Upper lobe of left lung (tissue), 6 donors: ENCODE measurements at regions not wholly inside any gene's neighbourhood (a gene's known extent, or its start where the extent isn't known, plus 50 kb on each side); places are given as distances from the start of the nearest gene placed in this dataset.
A peak's percentile ranks its signal among the peaks of the same experiment; 100 is the strongest.

ENCODE experiments used
- ATAC-seq, 2 donors: fragments of 200-7000 bp; cut with Tn5 transposase; one replicate each; pipeline ENCODE4 v1.9.1; 2022; ENCODE audit warnings: mild to moderate bottlenecking in 2 of 2, moderate library complexity in 2 of 2; ENCODE audit not compliant: low FRiP score in 2 of 2
- DNase-seq, 2 donors: peaks; one replicate each; pipeline ENCODE4 v3.0.0-alpha.2; 2019 to 2020
- H3K27ac ChIP-seq, 4 donors: fragments of 200-600 bp; sonication (generic); one replicate each; pipeline ENCODE4 v1.5.1; 2016 to 2019
- H3K27me3 ChIP-seq, 4 donors: fragments of 200-600 bp; sonication (generic); one replicate each; pipeline ENCODE4 v1.5.1; 2017 to 2019
- H3K36me3 ChIP-seq, 4 donors: fragments of 200-600 bp; sonication (generic); one replicate each; pipeline ENCODE4 v1.5.1; 2016 to 2019
- H3K4me1 ChIP-seq, 4 donors: fragments of 200-600 bp; sonication (generic); one replicate each; pipeline ENCODE4 v1.5.1; 2018 to 2019
- H3K4me3 ChIP-seq, 4 donors: fragments of 200-600 bp; sonication (generic); one replicate each; pipeline ENCODE4 v1.5.1; 2017 to 2019; ENCODE audit warnings: mild to moderate bottlenecking in 2 of 4, moderate library complexity in 1 of 4
- H3K9me3 ChIP-seq, 4 donors: fragments of 200-600 bp; sonication (generic); one replicate each; pipeline ENCODE4 v1.5.1; 2018 to 2019
- EP300 ChIP-seq, 4 donors: sonication (generic); formaldehyde crosslinking; IDR thresholded peaks; one replicate each; pipeline ENCODE4 v1.5.1; 2017; ENCODE audit warnings: antibody characterized with exemption in 4 of 4, control low read depth in 2 of 4
- POLR2A ChIP-seq, 4 donors: fragments of 450-650 bp; IDR thresholded peaks; one replicate each; pipeline ENCODE4 v1.5.1; 2016 to 2017; ENCODE audit warnings: antibody characterized with exemption in 4 of 4, mild to moderate bottlenecking in 2 of 4
- POLR2AphosphoS5 ChIP-seq, 2 donors: sonication (generic); formaldehyde crosslinking; IDR thresholded peaks; one replicate each; pipeline ENCODE4 v1.5.1; 2017; ENCODE audit warnings: antibody characterized with exemption in 2 of 2
- WGBS, 2 donors: methylation state at CpG; one replicate each; pipeline ENCODE4 v1.1.5; 2017 to 2018; 5-methylcytosine and 5-hydroxymethylcytosine counted together
- TF ChIP-seq, protein P1 (sequence below), 6 experiments: fragments of 450-650 bp in 4 of 6; fragments of 200-600 bp in 2 of 6; sonication (generic) in 2 of 6; IDR thresholded peaks; one replicate each; pipeline ENCODE4 v1.5.1; 2016 to 2019; ENCODE audit warnings: antibody characterized with exemption in 6 of 6
- donor health status: DM: no; HTN: no; CAD: no; lungs with moderate emphysema.
- donor health status: DM: no; HTN: yes; CAD: no; lungs with severe emphysema.

DNA sequence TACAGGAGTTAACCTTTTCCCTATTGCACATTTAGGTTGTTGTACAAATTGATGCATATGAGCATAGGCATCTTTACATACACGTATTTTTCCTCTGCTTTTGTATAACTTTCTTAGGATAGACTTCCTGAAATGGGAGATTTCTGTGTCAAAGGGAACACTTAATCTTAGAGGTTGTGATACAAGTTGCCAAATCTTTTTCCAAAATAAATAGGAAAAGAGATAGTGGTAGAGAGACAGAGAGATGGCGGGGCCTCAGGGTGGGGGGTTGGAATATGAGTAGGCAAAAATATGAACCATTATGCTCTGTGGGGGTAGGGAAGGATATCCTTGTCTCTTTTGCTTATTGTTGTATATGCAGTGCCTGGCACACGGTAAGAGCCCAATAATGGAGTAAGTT lies 70.7 kb upstream of the UBE2E1 start:
- TF ChIP-seq, protein P1, sequence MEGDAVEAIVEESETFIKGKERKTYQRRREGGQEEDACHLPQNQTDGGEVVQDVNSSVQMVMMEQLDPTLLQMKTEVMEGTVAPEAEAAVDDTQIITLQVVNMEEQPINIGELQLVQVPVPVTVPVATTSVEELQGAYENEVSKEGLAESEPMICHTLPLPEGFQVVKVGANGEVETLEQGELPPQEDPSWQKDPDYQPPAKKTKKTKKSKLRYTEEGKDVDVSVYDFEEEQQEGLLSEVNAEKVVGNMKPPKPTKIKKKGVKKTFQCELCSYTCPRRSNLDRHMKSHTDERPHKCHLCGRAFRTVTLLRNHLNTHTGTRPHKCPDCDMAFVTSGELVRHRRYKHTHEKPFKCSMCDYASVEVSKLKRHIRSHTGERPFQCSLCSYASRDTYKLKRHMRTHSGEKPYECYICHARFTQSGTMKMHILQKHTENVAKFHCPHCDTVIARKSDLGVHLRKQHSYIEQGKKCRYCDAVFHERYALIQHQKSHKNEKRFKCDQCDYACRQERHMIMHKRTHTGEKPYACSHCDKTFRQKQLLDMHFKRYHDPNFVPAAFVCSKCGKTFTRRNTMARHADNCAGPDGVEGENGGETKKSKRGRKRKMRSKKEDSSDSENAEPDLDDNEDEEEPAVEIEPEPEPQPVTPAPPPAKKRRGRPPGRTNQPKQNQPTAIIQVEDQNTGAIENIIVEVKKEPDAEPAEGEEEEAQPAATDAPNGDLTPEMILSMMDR (IDR thresholded peaks at IDR 0.05) = no peak
- TF ChIP-seq EP300 (IDR thresholded peaks at IDR 0.05) = no peak
- TF ChIP-seq POLR2AphosphoS5 (IDR thresholded peaks at IDR 0.05) = no peak
- TF ChIP-seq POLR2A (IDR thresholded peaks at IDR 0.05) = no peak
- 42% methylated on average over 3 of the region's 3 CpGs for WGBS, 2 donors
- Histone ChIP-seq H3K27me3 (no peaks in the 10 kb centered on the region), H3K36me3 (no peaks in the 10 kb centered on the region), H3K27ac (no peak overlapping the region), H3K4me1 (peaks cover 6 to 20% (median 12%) of the 10 kb centered on the region in 4 donors), H3K9me3 (no peaks in the 10 kb centered on the region), H3K4me3 (no peak overlapping the region)
- DNase-seq (no peak), ATAC-seq (no peak)

DNA sequence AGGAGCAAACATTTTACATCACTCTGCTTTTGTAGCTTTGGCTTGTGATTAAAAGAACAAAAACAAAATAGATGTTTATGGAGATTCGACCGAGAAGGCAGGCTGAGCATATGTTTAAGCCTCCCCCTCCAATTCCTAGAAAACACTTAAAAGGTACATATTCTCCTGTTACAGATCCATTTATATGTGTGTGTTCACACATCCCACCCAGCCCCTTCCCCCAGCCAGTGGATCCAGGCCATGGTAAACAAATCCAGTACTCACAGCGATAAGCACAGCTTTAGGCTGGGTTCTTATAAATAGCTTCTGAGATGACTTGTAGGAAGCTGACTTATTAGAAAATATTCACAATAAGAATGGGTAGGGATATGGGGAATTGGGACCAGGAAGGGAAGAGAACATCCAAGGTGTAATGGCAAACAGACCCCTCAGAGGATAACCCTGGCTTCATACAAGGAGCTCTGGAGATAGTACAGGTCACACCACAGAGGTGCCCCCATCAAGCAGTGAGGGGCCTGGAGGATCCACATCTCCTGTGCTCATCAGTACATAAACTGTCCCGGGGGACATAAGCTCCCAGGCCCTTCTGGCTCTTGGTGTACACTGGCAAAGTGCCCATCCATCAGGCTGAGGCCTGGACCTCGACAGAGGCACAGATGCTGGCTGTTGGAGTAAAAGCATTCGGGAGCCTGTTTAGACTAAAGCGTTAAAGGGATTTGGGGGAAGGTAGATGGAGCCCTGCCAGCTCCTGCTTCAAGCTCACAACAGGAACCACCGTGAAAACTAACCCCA lies 70.0 kb upstream of the UBE2E1 start:
- DNase-seq (no peak), ATAC-seq (no peak)
- WGBS, 2 donors = 52 to 59% methylated on average over 8 of the region's 8 CpGs
- Histone ChIP-seq H3K36me3 (no peaks in the 10 kb centered on the region), H3K27ac (peak overlapping the region in 1 of 4 donors; percentile 27), H3K4me3 (no peak overlapping the region), H3K4me1 (peaks cover 8 to 27% (median 16%) of the 10 kb centered on the region in 4 donors), H3K9me3 (no peaks in the 10 kb centered on the region), H3K27me3 (no peaks in the 10 kb centered on the region)
- TF ChIP-seq POLR2A (IDR thresholded peaks at IDR 0.05) (no peak), POLR2AphosphoS5 (IDR thresholded peaks at IDR 0.05) (no peak), EP300 (IDR thresholded peaks at IDR 0.05) (no peak)
- TF ChIP-seq, protein P1 (IDR thresholded peaks at IDR 0.05) = no peak

DNA sequence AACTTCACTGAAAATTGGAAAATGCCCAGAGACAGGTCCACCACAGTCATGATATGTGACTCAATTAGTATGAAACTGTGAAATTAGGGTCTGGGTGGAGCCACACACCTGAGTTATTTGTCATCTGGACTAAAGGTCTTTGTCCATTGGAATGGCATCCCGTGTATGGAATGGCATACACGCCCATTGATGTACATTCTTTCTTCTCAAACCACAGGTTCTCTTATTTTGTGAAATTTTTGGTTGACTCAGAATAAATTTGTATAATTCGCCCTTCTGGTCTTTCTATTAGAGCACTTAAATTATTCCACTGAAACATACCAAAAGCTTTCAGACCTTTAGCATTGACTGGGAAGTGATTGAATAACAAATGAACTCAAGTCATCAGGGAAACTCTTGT lies 66.8 kb upstream of the UBE2E1 start:
- Histone ChIP-seq H3K4me1 (peaks cover 26 to 47% (median 29%) of the 10 kb centered on the region in 4 donors), H3K36me3 (no peaks in the 10 kb centered on the region), H3K4me3 (no peak overlapping the region), H3K9me3 (no peaks in the 10 kb centered on the region), H3K27ac (no peak overlapping the region), H3K27me3 (no peaks in the 10 kb centered on the region)
- TF ChIP-seq POLR2A (IDR thresholded peaks at IDR 0.05) = no peak
- TF ChIP-seq POLR2AphosphoS5 (IDR thresholded peaks at IDR 0.05) = no peak
- TF ChIP-seq, protein P1 (IDR thresholded peaks at IDR 0.05) = no peak
- no peak for TF ChIP-seq EP300 (IDR thresholded peaks at IDR 0.05)
- no peak for DNase-seq
- no peak for ATAC-seq
- 91 to 96% methylated on average over 3 of the region's 3 CpGs for WGBS, 2 donors

DNA sequence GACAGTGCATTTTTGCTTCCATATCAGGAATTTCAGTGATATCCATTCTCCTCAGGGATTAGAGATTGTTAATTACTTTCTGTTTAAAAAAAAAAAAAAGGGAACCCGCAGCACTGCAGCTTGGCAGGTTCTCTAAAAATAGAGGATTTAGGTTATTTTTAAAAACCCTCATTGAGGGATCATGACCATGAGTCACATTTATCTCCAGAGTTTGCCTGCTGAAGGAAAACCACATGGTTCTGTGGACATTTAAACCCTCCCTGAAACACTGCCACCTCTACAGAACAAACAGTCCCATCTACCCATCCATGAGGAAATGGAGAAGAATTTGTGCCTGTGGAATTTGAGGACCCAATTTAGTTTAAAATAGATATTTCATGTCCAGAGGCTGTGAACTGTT lies 66.2 kb upstream of the UBE2E1 start:
- ATAC-seq (peak in 1 of 2 donors; percentile 66), DNase-seq (no peak)

More for the DNA sequence above, 66.2 kb upstream of the UBE2E1 start:
- peaks cover 26 to 47% (median 29%) of the 10 kb centered on the region in 4 donors for H3K4me1 ChIP-seq
- TF ChIP-seq POLR2AphosphoS5 (IDR thresholded peaks at IDR 0.05) (no peak), EP300 (IDR thresholded peaks at IDR 0.05) (no peak), POLR2A (IDR thresholded peaks at IDR 0.05) (no peak)
- TF ChIP-seq, protein P1 (IDR thresholded peaks at IDR 0.05) = no peak
- 43 to 67% methylated on average over 1 of the region's 1 CpG for WGBS, 2 donors
- H3K27ac ChIP-seq = peak overlapping the region in 3 of 4 donors; percentile 5 to 72 (median 31)
- no peaks in the 10 kb centered on the region for H3K9me3 ChIP-seq
- no peak overlapping the region for H3K4me3 ChIP-seq
- no peaks in the 10 kb centered on the region for H3K36me3 ChIP-seq
- H3K27me3 ChIP-seq = no peaks in the 10 kb centered on the region
